MM.1S (cell line): ENCODE measurements at regions not wholly inside any gene's neighbourhood (a gene's known extent, or its start where the extent isn't known, plus 50 kb on each side); places are given as distances from the start of the nearest gene placed in this dataset.
"Not testable (repeated sequence)": the region's sequence is repeated elsewhere in the genome, so short reads cannot be mapped to it uniquely, and the experiment has no call there.

Source experiments
- DNase-seq: peaks from one replicate; pipeline ENCODE4 v3.0.0-alpha.2; 2015
- H2AFZ ChIP-seq: fragments of 300-600 bp; sonication (generic); 2 replicates; pipeline ENCODE4 v1.6.0; 2016; ENCODE audit warnings: antibody characterized with exemption, low read length
- H3F3A ChIP-seq: fragments of 300-600 bp; sonication (generic); 2 replicates; pipeline ENCODE4 v1.6.1; 2016; ENCODE audit warnings: mild to moderate bottlenecking, antibody characterized with exemption, low read length, moderate library complexity, mixed read lengths; ENCODE audit not compliant: insufficient read depth
- H3K27ac ChIP-seq: fragments of 300-600 bp; sonication (generic); 2 replicates; pipeline ENCODE4 v1.5.1; 2016; ENCODE audit warnings: mild to moderate bottlenecking, low read length
- H3K27me3 ChIP-seq: fragments of 300-600 bp; sonication (generic); replicated peaks from 2 replicates; pipeline ENCODE4 v1.6.0; 2016; ENCODE audit warnings: low read length; ENCODE audit not compliant: insufficient read depth
- H3K36me3 ChIP-seq: fragments of 300-600 bp; sonication (generic); replicated peaks from 2 replicates; pipeline ENCODE4 v1.6.1; 2016; ENCODE audit warnings: mild to moderate bottlenecking, low read length, mixed read lengths; ENCODE audit not compliant: insufficient read depth
- H3K4me1 ChIP-seq: fragments of 300-600 bp; sonication (generic); 2 replicates; pipeline ENCODE4 v1.6.1; 2016; ENCODE audit warnings: low read length, mixed read lengths
- H3K4me2 ChIP-seq: fragments of 300-600 bp; sonication (generic); 2 replicates; pipeline ENCODE4 v1.6.0; 2016; ENCODE audit warnings: low read depth, low read length
- H3K4me3 ChIP-seq: fragments of 300-600 bp; sonication (generic); 2 replicates; pipeline ENCODE4 v1.5.1; 2016; ENCODE audit warnings: low read length, mixed read lengths
- H3K79me2 ChIP-seq: fragments of 300-600 bp; sonication (generic); 2 replicates; pipeline ENCODE4 v1.6.1; 2016; ENCODE audit warnings: mixed run types, low read length, mixed read lengths
- H3K9ac ChIP-seq: fragments of 300-600 bp; sonication (generic); 2 replicates; pipeline ENCODE4 v1.6.1; 2016; ENCODE audit warnings: low read length, mixed read lengths
- H3K9me2 ChIP-seq: fragments of 300-600 bp; sonication (generic); replicated peaks from 2 replicates; pipeline ENCODE4 v1.6.1; 2016; ENCODE audit warnings: mild to moderate bottlenecking, low read length, mixed read lengths; ENCODE audit not compliant: insufficient read depth
- H3K9me3 ChIP-seq: fragments of 300-600 bp; sonication (generic); replicated peaks from 2 replicates; pipeline ENCODE4 v1.6.1; 2016; ENCODE audit warnings: mild to moderate bottlenecking, low read length, mixed read lengths; ENCODE audit not compliant: insufficient read depth
- H4K20me1 ChIP-seq: fragments of 300-600 bp; sonication (generic); 2 replicates; pipeline ENCODE4 v1.6.1; 2016; ENCODE audit warnings: mild to moderate bottlenecking, low read length, moderate library complexity, mixed read lengths; ENCODE audit not compliant: insufficient read depth
- CTCF ChIP-seq: fragments of 300-600 bp; sonication (generic); IDR thresholded peaks from 2 replicates; pipeline ENCODE4 v1.5.1; 2016; ENCODE audit warnings: antibody characterized with exemption, low read length, mixed read lengths
- EZH2 ChIP-seq: fragments of 300-600 bp; sonication (generic); optimal IDR thresholded peaks from 2 replicates; pipeline ENCODE3; 2017; ENCODE audit warnings: low read depth, mild to moderate bottlenecking, antibody characterized with exemption, low read length, mixed read lengths
- EZH2phosphoT487 ChIP-seq: fragments of 300-600 bp; sonication (generic); IDR thresholded peaks from 2 replicates; pipeline ENCODE4 v1.6.1; 2018; ENCODE audit warnings: antibody characterized with exemption, low read length

- no peak overlapping the region for H3K27ac ChIP-seq
- no peak overlapping the region for H3K9ac ChIP-seq
- no peak for DNase-seq
- no peaks in the 10 kb centered on the region for H3K27me3 ChIP-seq
- H3K4me3 ChIP-seq, result no peak overlapping the region
- TF ChIP-seq EZH2phosphoT487, result no peak
- no peak for TF ChIP-seq CTCF
- TF ChIP-seq EZH2, result no peak
- H3K4me1 ChIP-seq, result no peaks in the 10 kb centered on the region
- no peak overlapping the region for H2AFZ ChIP-seq
- no peaks in the 10 kb centered on the region for H3K36me3 ChIP-seq
- H3K9me3 ChIP-seq, result no peaks in the 10 kb centered on the region
- H4K20me1 ChIP-seq, result no peaks in the 10 kb centered on the region
- no peaks in the 10 kb centered on the region for H3K79me2 ChIP-seq
- H3F3A ChIP-seq, result no peaks in the 10 kb centered on the region
- H3K9me2 ChIP-seq, result no peaks in the 10 kb centered on the region
- H3K4me2 ChIP-seq, result no peak overlapping the region
Measured at GRCh38 chr12:42910656-42911055, 321.1 kb upstream of the PRICKLE1 start.

- no peak for DNase-seq
Measured at GRCh38 chr12:42908712-42909111, 319.2 kb upstream of the PRICKLE1 start.

GRCh38 chr12:42906801-42907200, 317.3 kb upstream of the PRICKLE1 start:
- H3K27ac ChIP-seq, result not testable (repeated sequence)

More at GRCh38 chr12:42908712-42909111, 319.2 kb upstream of the PRICKLE1 start:
- Histone ChIP-seq H2AFZ (no peak overlapping the region), H3K27ac (no peak overlapping the region), H3K4me1 (no peaks in the 10 kb centered on the region), H3K79me2 (no peaks in the 10 kb centered on the region), H4K20me1 (no peaks in the 10 kb centered on the region), H3F3A (no peaks in the 10 kb centered on the region), H3K36me3 (no peaks in the 10 kb centered on the region), H3K4me2 (no peak overlapping the region), H3K9ac (no peak overlapping the region), H3K27me3 (no peaks in the 10 kb centered on the region), H3K4me3 (no peak overlapping the region), H3K9me2 (no peaks in the 10 kb centered on the region), H3K9me3 (no peaks in the 10 kb centered on the region)
- TF ChIP-seq EZH2phosphoT487, result no peak
- TF ChIP-seq CTCF, result no peak
- no peak for TF ChIP-seq EZH2

GRCh38 chr12:42905419-42905705, 315.8 kb upstream of the PRICKLE1 start:
- no peaks in the 10 kb centered on the region for H4K20me1 ChIP-seq
- no peak for DNase-seq
- H3K79me2 ChIP-seq, result no peaks in the 10 kb centered on the region
- H3F3A ChIP-seq, result no peaks in the 10 kb centered on the region
- no peaks in the 10 kb centered on the region for H3K9me2 ChIP-seq
- TF ChIP-seq EZH2 (no peak), EZH2phosphoT487 (no peak), CTCF (no peak)
- no peak overlapping the region for H3K9ac ChIP-seq
- no peaks in the 10 kb centered on the region for H3K36me3 ChIP-seq
- H3K4me1 ChIP-seq, result no peaks in the 10 kb centered on the region
- no peaks in the 10 kb centered on the region for H3K9me3 ChIP-seq
- no peak overlapping the region for H3K27ac ChIP-seq
- no peak overlapping the region for H3K4me2 ChIP-seq
- no peak overlapping the region for H3K4me3 ChIP-seq
- no peak overlapping the region for H2AFZ ChIP-seq
- no peaks in the 10 kb centered on the region for H3K27me3 ChIP-seq

More at GRCh38 chr12:42906801-42907200, 317.3 kb upstream of the PRICKLE1 start:
- H3K9me3 ChIP-seq, H3K4me2 ChIP-seq, H3F3A ChIP-seq, DNase-seq, H3K27me3 ChIP-seq, H3K9ac ChIP-seq, H3K79me2 ChIP-seq, H3K36me3 ChIP-seq, H4K20me1 ChIP-seq, H3K4me3 ChIP-seq, H3K4me1 ChIP-seq, H3K9me2 ChIP-seq, H2AFZ ChIP-seq: not testable (repeated sequence)
